Left kidney (tissue), 1 donor: ENCODE measurements at regions not wholly inside any gene's neighbourhood (a gene's known extent, or its start where the extent isn't known, plus 50 kb on each side); places are given as distances from the start of the nearest gene placed in this dataset.

ENCODE experiments used
- DNase-seq: peaks from one replicate; pipeline ENCODE4 v3.0.0-alpha.2; 2013

- DNase-seq = no peak
Observed at GRCh38 chr16:85326113-85326793, 214.0 kb upstream of the CIBAR2 start.

- DNase-seq = no peak
Observed at GRCh38 chr16:85326794-85327181, 214.5 kb upstream of the CIBAR2 start.

GRCh38 chr16:85327731-85328675 lies 215.7 kb upstream of the CIBAR2 start:
- DNase-seq = no peak

- no peak for DNase-seq
Observed at GRCh38 chr16:85328676-85329058, 216.4 kb upstream of the CIBAR2 start.

- DNase-seq = no peak
Observed at GRCh38 chr16:85329059-85329812, 217.0 kb upstream of the CIBAR2 start.

- no peak for DNase-seq
Observed at GRCh38 chr16:85330006-85330693, 217.9 kb upstream of the CIBAR2 start.

GRCh38 chr16:85330694-85331188 lies 218.5 kb upstream of the CIBAR2 start:
- DNase-seq = no peak

- no peak for DNase-seq
Observed at GRCh38 chr16:85331688-85332087, 219.4 kb upstream of the CIBAR2 start.

- no peak for DNase-seq
Observed at GRCh38 chr16:85332175-85332574, 219.9 kb upstream of the CIBAR2 start.

GRCh38 chr16:85333337-85333736 lies 221.1 kb upstream of the CIBAR2 start:
- DNase-seq = no peak

- DNase-seq = no peak
Observed at GRCh38 chr16:85333744-85334640, 221.7 kb upstream of the CIBAR2 start.

GRCh38 chr16:85334718-85335583 lies 222.7 kb upstream of the CIBAR2 start:
- DNase-seq = no peak

- DNase-seq = no peak
Observed at GRCh38 chr16:85335584-85336491, 223.6 kb upstream of the CIBAR2 start.

- DNase-seq = no peak
Observed at GRCh38 chr16:85337910-85338637, 225.8 kb upstream of the CIBAR2 start.

- DNase-seq = no peak
Observed at GRCh38 chr16:85338638-85338982, 226.3 kb upstream of the CIBAR2 start.

- no peak for DNase-seq
Observed at GRCh38 chr16:85338989-85339685, 226.9 kb upstream of the CIBAR2 start.

- no peak for DNase-seq
Observed at GRCh38 chr16:85341972-85342695, 229.9 kb upstream of the CIBAR2 start.
